ENCODE measurements at regions not wholly inside any gene's neighbourhood (a gene's known extent, or its start where the extent isn't known, plus 50 kb on each side); places are given as distances from the start of the nearest gene placed in this dataset.

DNA sequence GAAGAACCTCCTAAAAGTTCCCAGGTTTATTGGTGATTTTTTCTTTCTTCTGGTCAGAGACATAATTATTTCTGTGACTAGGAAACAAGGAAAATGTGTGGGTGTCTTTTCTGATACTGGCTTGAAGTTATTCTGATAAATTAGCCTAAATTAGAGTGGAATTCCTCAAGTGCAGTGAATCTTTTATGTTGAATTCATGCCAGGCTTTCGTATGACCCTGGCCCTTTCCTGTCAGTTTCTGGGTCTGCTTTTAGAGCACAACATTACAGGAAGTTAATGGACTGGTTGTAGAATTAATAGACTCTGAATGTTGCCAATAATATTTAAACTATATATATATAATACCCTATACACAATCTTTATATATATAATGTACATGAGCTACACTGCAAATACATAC, 230.6 kb upstream of the KIAA1217 start:
- no peak for TF ChIP-seq EP300 (IDR thresholded peaks at IDR 0.05; ENCODE audit: borderline replicate concordance)
- TF ChIP-seq YY1 (IDR thresholded peaks at IDR 0.05; ENCODE audit: low read depth), result no peak
- TF ChIP-seq RAD21 (IDR thresholded peaks at IDR 0.05; ENCODE audit: low read depth), result no peak
- TF ChIP-seq NFIC (IDR thresholded peaks at IDR 0.05), result peak; percentile 34
- no peak for TF ChIP-seq EGR1 (IDR thresholded peaks at IDR 0.05)
- TF ChIP-seq TEAD4 (IDR thresholded peaks at IDR 0.05), result no peak
- no peak for TF ChIP-seq ZBTB7A (IDR thresholded peaks at IDR 0.05; ENCODE audit: low read depth)
- TF ChIP-seq, protein P1, sequence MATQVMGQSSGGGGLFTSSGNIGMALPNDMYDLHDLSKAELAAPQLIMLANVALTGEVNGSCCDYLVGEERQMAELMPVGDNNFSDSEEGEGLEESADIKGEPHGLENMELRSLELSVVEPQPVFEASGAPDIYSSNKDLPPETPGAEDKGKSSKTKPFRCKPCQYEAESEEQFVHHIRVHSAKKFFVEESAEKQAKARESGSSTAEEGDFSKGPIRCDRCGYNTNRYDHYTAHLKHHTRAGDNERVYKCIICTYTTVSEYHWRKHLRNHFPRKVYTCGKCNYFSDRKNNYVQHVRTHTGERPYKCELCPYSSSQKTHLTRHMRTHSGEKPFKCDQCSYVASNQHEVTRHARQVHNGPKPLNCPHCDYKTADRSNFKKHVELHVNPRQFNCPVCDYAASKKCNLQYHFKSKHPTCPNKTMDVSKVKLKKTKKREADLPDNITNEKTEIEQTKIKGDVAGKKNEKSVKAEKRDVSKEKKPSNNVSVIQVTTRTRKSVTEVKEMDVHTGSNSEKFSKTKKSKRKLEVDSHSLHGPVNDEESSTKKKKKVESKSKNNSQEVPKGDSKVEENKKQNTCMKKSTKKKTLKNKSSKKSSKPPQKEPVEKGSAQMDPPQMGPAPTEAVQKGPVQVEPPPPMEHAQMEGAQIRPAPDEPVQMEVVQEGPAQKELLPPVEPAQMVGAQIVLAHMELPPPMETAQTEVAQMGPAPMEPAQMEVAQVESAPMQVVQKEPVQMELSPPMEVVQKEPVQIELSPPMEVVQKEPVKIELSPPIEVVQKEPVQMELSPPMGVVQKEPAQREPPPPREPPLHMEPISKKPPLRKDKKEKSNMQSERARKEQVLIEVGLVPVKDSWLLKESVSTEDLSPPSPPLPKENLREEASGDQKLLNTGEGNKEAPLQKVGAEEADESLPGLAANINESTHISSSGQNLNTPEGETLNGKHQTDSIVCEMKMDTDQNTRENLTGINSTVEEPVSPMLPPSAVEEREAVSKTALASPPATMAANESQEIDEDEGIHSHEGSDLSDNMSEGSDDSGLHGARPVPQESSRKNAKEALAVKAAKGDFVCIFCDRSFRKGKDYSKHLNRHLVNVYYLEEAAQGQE (IDR thresholded peaks at IDR 0.05; ENCODE audit: low read depth), result no peak
- no peak for TF ChIP-seq FOXM1 (IDR thresholded peaks at IDR 0.05; ENCODE audit: borderline replicate concordance, low read depth)
- TF ChIP-seq TAF1 (IDR thresholded peaks at IDR 0.05; ENCODE audit: low read depth), result no peak
- TF ChIP-seq, protein P2, sequence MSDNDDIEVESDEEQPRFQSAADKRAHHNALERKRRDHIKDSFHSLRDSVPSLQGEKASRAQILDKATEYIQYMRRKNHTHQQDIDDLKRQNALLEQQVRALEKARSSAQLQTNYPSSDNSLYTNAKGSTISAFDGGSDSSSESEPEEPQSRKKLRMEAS (IDR thresholded peaks at IDR 0.05), result no peak
- TF ChIP-seq CREB1 (IDR thresholded peaks at IDR 0.05; ENCODE audit: low read depth), result no peak
- TF ChIP-seq, protein P3, sequence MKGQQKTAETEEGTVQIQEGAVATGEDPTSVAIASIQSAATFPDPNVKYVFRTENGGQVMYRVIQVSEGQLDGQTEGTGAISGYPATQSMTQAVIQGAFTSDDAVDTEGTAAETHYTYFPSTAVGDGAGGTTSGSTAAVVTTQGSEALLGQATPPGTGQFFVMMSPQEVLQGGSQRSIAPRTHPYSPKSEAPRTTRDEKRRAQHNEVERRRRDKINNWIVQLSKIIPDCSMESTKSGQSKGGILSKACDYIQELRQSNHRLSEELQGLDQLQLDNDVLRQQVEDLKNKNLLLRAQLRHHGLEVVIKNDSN (IDR thresholded peaks at IDR 0.05), result no peak

Measured in Ishikawa (cell line).